A673 (cell line): ENCODE measurements at regions not wholly inside any gene's neighbourhood (a gene's known extent, or its start where the extent isn't known, plus 50 kb on each side); places are given as distances from the start of the nearest gene placed in this dataset.

Source experiments
- BruUV-seq: library from RNA; stranded (reverse); fragments of 400-500 nt; replicated peaks from 2 replicates; lab custom pipeline; 2021; lab: Mats Ljungman, UMichigan
- CTCF ChIA-PET: fragments of 300-600 bp; sonication (Branson Sonifier 250); formaldehyde crosslinking; loops from one replicate; lab custom pipeline; 2022; ENCODE audit warnings: antibody characterized with exemption; lab: Charles Lee
- POLR2A ChIA-PET: fragments of 300-600 bp; sonication (Branson Sonifier 250); formaldehyde crosslinking; loops from one replicate; lab custom pipeline; 2022; ENCODE audit warnings: antibody characterized with exemption; ENCODE audit not compliant: low non-redundant PET; lab: Charles Lee
- DNase-seq: peaks from one replicate; pipeline ENCODE4 v3.0.0-alpha.2; 2015; ENCODE audit warnings: low spot score
- H3K27ac ChIP-seq: fragments of 200-600 bp; sonication (generic); 2 replicates; pipeline ENCODE4 v1.5.1; 2016; ENCODE audit warnings: mixed run types, low read depth, mild to moderate bottlenecking, mixed read lengths, antibody characterized with exemption, low read length; ENCODE audit not compliant: poor library complexity, severe bottlenecking
- H3K27me3 ChIP-seq: fragments of 200-600 bp; sonication (generic); replicated peaks from 2 replicates; pipeline ENCODE4 v1.6.1; 2017; ENCODE audit warnings: mixed run types, low read depth, mild to moderate bottlenecking, mixed read lengths, antibody characterized with exemption, low read length; ENCODE audit not compliant: insufficient read depth, poor library complexity
- H3K36me3 ChIP-seq: fragments of 200-600 bp; sonication (generic); 2 replicates; pipeline ENCODE4 v1.6.1; 2016; ENCODE audit warnings: mixed run types, mild to moderate bottlenecking, mixed read lengths, antibody characterized with exemption, low read length; ENCODE audit not compliant: insufficient read depth, poor library complexity, severe bottlenecking
- H3K4me1 ChIP-seq: fragments of 200-600 bp; sonication (generic); 2 replicates; pipeline ENCODE4 v1.6.1; 2017; ENCODE audit warnings: mixed run types, mild to moderate bottlenecking, mixed read lengths, antibody characterized with exemption, low read length; ENCODE audit not compliant: insufficient read depth, poor library complexity, severe bottlenecking
- H3K4me3 ChIP-seq: fragments of 200-600 bp; sonication (generic); 2 replicates; pipeline ENCODE4 v1.5.1; 2016; ENCODE audit warnings: low read depth, mixed run types, mild to moderate bottlenecking, mixed read lengths, low read length; ENCODE audit not compliant: poor library complexity, severe bottlenecking
- H3K9me3 ChIP-seq: fragments of 200-600 bp; sonication (generic); 2 replicates; pipeline ENCODE4 v1.6.1; 2016; ENCODE audit warnings: mixed run types, low read depth, mild to moderate bottlenecking, mixed read lengths, antibody characterized with exemption, low read length; ENCODE audit not compliant: poor library complexity, severe bottlenecking
- CTCF ChIP-seq: fragments of 300-800, 200-600 bp; sonication (generic); conservative IDR thresholded peaks from 2 replicates; pipeline ENCODE4 v1.5.1; 2017; ENCODE audit warnings: low read depth, mild to moderate bottlenecking, antibody characterized with exemption, low read length, moderate library complexity, mixed read lengths
- EZH2 ChIP-seq: fragments of 200-600 bp; sonication (generic); IDR thresholded peaks from 2 replicates; pipeline ENCODE4 v1.6.1; 2017; ENCODE audit warnings: borderline replicate concordance, low read depth, mild to moderate bottlenecking, mixed read lengths, antibody characterized with exemption, low read length; ENCODE audit not compliant: poor library complexity, severe bottlenecking
- intact Hi-C: fragments of 100-400 bp; cut with micrococcal nuclease; formaldehyde crosslinking; loops from one replicate; pipeline ENCODE4 v1.10.0; 2022; ENCODE audit not compliant: unreplicated experiment

GRCh38 chr2:121150713-121151112 lies 134.3 kb downstream of the TFCP2L1 start:
- no peaks in the 10 kb centered on the region for H3K4me1 ChIP-seq
- TF ChIP-seq EZH2 = no peak
- TF ChIP-seq CTCF = no peak
- H3K36me3 ChIP-seq = no peaks in the 10 kb centered on the region
- BruUV-seq = no TSS peak
- POLR2A ChIA-PET = no interaction called here
- intact Hi-C loops = no loop called here
- no peaks in the 10 kb centered on the region for H3K9me3 ChIP-seq
- DNase-seq = no peak
- H3K27ac ChIP-seq = no peak overlapping the region
- no peak overlapping the region for H3K4me3 ChIP-seq
- no peaks in the 10 kb centered on the region for H3K27me3 ChIP-seq
- CTCF ChIA-PET = no interaction called here

GRCh38 chr2:121151311-121152109 lies 133.5 kb downstream of the TFCP2L1 start:
- intact Hi-C loops = no loop called here
- TF ChIP-seq CTCF (no peak), EZH2 (no peak)
- Histone ChIP-seq H3K36me3 (no peaks in the 10 kb centered on the region), H3K4me1 (no peaks in the 10 kb centered on the region), H3K9me3 (no peaks in the 10 kb centered on the region), H3K4me3 (no peak overlapping the region), H3K27ac (no peak overlapping the region), H3K27me3 (no peaks in the 10 kb centered on the region)
- no peak for DNase-seq
- ChIA-PET POLR2A (no interaction called here), CTCF (no interaction called here)
- BruUV-seq = no TSS peak

GRCh38 chr2:121152861-121153260 lies 132.1 kb downstream of the TFCP2L1 start:
- H3K4me1 ChIP-seq = no peaks in the 10 kb centered on the region
- BruUV-seq = no TSS peak
- ChIA-PET POLR2A (no interaction called here), CTCF (no interaction called here)
- H3K36me3 ChIP-seq = no peaks in the 10 kb centered on the region
- no peaks in the 10 kb centered on the region for H3K27me3 ChIP-seq
- TF ChIP-seq CTCF (no peak), EZH2 (no peak)
- no peak overlapping the region for H3K4me3 ChIP-seq
- intact Hi-C loops = no loop called here
- H3K27ac ChIP-seq = no peak overlapping the region
- DNase-seq = no peak
- H3K9me3 ChIP-seq = peaks cover 6% of the 10 kb centered on the region
